Upper lobe of left lung (tissue), 6 donors: ENCODE measurements at regions not wholly inside any gene's neighbourhood (a gene's known extent, or its start where the extent isn't known, plus 50 kb on each side); places are given as distances from the start of the nearest gene placed in this dataset.

ENCODE experiments used
- ATAC-seq, 2 donors: fragments of 200-7000 bp; cut with Tn5 transposase; one replicate each; pipeline ENCODE4 v1.9.1; 2022; ENCODE audit warnings: mild to moderate bottlenecking in 2 of 2, moderate library complexity in 2 of 2; ENCODE audit not compliant: low FRiP score in 2 of 2
- DNase-seq, 2 donors: peaks; one replicate each; pipeline ENCODE4 v3.0.0-alpha.2; 2019 to 2020
- H3K27ac ChIP-seq, 4 donors: fragments of 200-600 bp; sonication (generic); one replicate each; pipeline ENCODE4 v1.5.1; 2016 to 2019
- H3K27me3 ChIP-seq, 4 donors: fragments of 200-600 bp; sonication (generic); one replicate each; pipeline ENCODE4 v1.5.1; 2017 to 2019
- H3K36me3 ChIP-seq, 4 donors: fragments of 200-600 bp; sonication (generic); one replicate each; pipeline ENCODE4 v1.5.1; 2016 to 2019
- H3K4me1 ChIP-seq, 4 donors: fragments of 200-600 bp; sonication (generic); one replicate each; pipeline ENCODE4 v1.5.1; 2018 to 2019
- H3K4me3 ChIP-seq, 4 donors: fragments of 200-600 bp; sonication (generic); one replicate each; pipeline ENCODE4 v1.5.1; 2017 to 2019; ENCODE audit warnings: mild to moderate bottlenecking in 2 of 4, moderate library complexity in 1 of 4
- H3K9me3 ChIP-seq, 4 donors: fragments of 200-600 bp; sonication (generic); one replicate each; pipeline ENCODE4 v1.5.1; 2018 to 2019
- EP300 ChIP-seq, 4 donors: sonication (generic); formaldehyde crosslinking; IDR thresholded peaks; one replicate each; pipeline ENCODE4 v1.5.1; 2017; ENCODE audit warnings: antibody characterized with exemption in 4 of 4, control low read depth in 2 of 4
- POLR2A ChIP-seq, 4 donors: fragments of 450-650 bp; IDR thresholded peaks; one replicate each; pipeline ENCODE4 v1.5.1; 2016 to 2017; ENCODE audit warnings: antibody characterized with exemption in 4 of 4, mild to moderate bottlenecking in 2 of 4
- POLR2AphosphoS5 ChIP-seq, 2 donors: sonication (generic); formaldehyde crosslinking; IDR thresholded peaks; one replicate each; pipeline ENCODE4 v1.5.1; 2017; ENCODE audit warnings: antibody characterized with exemption in 2 of 2
- WGBS, 2 donors: methylation state at CpG; one replicate each; pipeline ENCODE4 v1.1.5; 2017 to 2018; 5-methylcytosine and 5-hydroxymethylcytosine counted together
- TF ChIP-seq, protein P1 (sequence below), 6 experiments: fragments of 450-650 bp in 4 of 6; fragments of 200-600 bp in 2 of 6; sonication (generic) in 2 of 6; IDR thresholded peaks; one replicate each; pipeline ENCODE4 v1.5.1; 2016 to 2019; ENCODE audit warnings: antibody characterized with exemption in 6 of 6
- donor health status: DM: no; HTN: no; CAD: no; lungs with moderate emphysema.
- donor health status: DM: no; HTN: yes; CAD: no; lungs with severe emphysema.

DNA sequence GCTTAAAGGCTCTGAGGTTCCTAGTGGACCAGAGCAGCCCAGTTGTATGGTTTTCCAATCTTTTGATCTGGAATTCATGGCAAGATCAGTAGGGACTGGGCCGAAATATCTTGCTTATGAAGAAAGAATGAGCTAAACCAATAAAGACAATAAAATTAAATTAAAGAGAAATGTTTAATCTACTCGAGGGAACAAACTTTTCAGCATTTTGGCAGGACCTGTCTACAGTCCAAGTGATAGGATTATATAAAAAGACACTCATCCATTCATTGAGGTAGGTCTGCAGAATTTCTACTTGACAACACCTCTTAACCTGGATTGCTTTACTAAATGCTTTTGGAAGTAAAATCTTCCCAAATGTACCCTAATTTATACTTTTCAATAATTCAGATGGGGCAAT lies 113.6 kb downstream of the AXIN2 start:
- Histone ChIP-seq H3K4me3 (no peak overlapping the region), H3K27ac (no peak overlapping the region), H3K4me1 (peaks cover 0 to 6% (median 0%) of the 10 kb centered on the region in 4 donors), H3K36me3 (no peaks in the 10 kb centered on the region), H3K27me3 (no peaks in the 10 kb centered on the region), H3K9me3 (no peaks in the 10 kb centered on the region)
- 0 to 18% methylated on average over 2 of the region's 2 CpGs for WGBS, 2 donors
- no peak for TF ChIP-seq POLR2A (IDR thresholded peaks at IDR 0.05)
- TF ChIP-seq, protein P1, sequence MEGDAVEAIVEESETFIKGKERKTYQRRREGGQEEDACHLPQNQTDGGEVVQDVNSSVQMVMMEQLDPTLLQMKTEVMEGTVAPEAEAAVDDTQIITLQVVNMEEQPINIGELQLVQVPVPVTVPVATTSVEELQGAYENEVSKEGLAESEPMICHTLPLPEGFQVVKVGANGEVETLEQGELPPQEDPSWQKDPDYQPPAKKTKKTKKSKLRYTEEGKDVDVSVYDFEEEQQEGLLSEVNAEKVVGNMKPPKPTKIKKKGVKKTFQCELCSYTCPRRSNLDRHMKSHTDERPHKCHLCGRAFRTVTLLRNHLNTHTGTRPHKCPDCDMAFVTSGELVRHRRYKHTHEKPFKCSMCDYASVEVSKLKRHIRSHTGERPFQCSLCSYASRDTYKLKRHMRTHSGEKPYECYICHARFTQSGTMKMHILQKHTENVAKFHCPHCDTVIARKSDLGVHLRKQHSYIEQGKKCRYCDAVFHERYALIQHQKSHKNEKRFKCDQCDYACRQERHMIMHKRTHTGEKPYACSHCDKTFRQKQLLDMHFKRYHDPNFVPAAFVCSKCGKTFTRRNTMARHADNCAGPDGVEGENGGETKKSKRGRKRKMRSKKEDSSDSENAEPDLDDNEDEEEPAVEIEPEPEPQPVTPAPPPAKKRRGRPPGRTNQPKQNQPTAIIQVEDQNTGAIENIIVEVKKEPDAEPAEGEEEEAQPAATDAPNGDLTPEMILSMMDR (IDR thresholded peaks at IDR 0.05) = no peak
- TF ChIP-seq EP300 (IDR thresholded peaks at IDR 0.05) = no peak
- no peak for TF ChIP-seq POLR2AphosphoS5 (IDR thresholded peaks at IDR 0.05)
- no peak for DNase-seq
- ATAC-seq = no peak

DNA sequence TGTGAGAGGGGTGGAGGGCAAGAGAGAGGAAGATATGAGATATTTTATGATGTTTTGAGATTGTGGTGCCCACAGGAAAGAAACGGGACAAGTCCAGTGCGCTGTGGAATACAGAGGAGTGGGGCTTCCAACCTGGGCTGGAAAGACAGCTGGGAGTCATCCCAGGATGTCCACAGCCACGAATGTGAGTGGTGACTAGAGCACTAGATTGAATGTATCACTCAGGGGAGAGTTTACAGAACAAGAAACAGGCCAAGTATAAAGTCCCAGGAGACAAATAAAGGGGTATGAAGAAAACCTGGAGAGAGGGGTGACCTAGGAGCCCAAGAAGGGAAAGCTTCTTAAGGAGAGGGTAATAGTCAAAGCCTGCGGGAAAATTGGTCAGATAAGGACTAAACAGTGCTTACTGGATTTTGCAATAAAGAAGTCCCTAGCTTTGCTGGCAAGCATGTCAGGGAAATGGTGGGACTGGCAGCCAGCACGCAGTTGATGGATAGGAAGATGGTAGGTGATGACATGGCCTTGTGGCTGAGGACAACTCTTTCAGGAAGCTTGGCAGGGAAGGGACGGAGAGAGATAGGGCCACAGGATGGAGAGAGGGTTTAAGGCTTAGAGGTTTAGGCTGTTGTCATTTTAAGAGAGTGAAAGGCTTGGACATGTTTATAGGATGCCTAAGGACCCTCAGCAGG lies 114.5 kb downstream of the AXIN2 start:
- Histone ChIP-seq H3K27ac (no peak overlapping the region), H3K36me3 (no peaks in the 10 kb centered on the region), H3K4me3 (no peak overlapping the region), H3K9me3 (no peaks in the 10 kb centered on the region), H3K27me3 (no peaks in the 10 kb centered on the region), H3K4me1 (peaks cover 0 to 6% (median 0%) of the 10 kb centered on the region in 4 donors)
- TF ChIP-seq POLR2A (IDR thresholded peaks at IDR 0.05) (no peak), POLR2AphosphoS5 (IDR thresholded peaks at IDR 0.05) (no peak), EP300 (IDR thresholded peaks at IDR 0.05) (no peak)
- TF ChIP-seq, protein P1 (IDR thresholded peaks at IDR 0.05) = no peak
- WGBS, 2 donors = 70 to 83% methylated on average over 6 of the region's 6 CpGs
- ATAC-seq (peak in 1 of 2 donors; percentile 56), DNase-seq (no peak)

DNA sequence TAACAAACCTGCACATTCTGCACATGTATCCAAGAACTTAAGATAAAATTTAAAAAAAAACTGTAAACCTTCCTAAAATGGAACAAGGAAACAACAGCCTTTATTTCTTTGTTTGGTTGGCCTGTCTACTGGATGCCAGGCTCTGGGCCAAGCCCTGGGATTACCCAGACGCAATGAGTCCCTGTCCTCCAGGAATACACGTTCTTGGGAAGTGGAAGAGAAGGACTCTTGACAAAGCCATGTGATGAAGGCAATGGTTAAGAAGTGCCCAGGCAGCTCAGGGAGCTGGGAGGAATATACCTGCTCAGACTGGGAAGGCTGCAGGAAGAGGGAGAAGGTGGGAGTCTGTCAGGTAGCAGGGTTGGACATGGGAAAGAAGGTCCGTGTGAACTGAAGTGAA lies 115.4 kb downstream of the AXIN2 start:
- Histone ChIP-seq H3K27ac (no peak overlapping the region), H3K9me3 (no peaks in the 10 kb centered on the region), H3K4me3 (no peak overlapping the region), H3K4me1 (peaks cover 0 to 6% (median 0%) of the 10 kb centered on the region in 4 donors), H3K27me3 (no peaks in the 10 kb centered on the region), H3K36me3 (no peaks in the 10 kb centered on the region)
- 63 to 70% methylated on average over 3 of the region's 3 CpGs for WGBS, 2 donors
- TF ChIP-seq, protein P1 (IDR thresholded peaks at IDR 0.05) = no peak
- no peak for TF ChIP-seq POLR2AphosphoS5 (IDR thresholded peaks at IDR 0.05)
- no peak for TF ChIP-seq POLR2A (IDR thresholded peaks at IDR 0.05)
- TF ChIP-seq EP300 (IDR thresholded peaks at IDR 0.05) = no peak
- ATAC-seq (no peak), DNase-seq (peak in 1 of 2 donors; percentile 51)

DNA sequence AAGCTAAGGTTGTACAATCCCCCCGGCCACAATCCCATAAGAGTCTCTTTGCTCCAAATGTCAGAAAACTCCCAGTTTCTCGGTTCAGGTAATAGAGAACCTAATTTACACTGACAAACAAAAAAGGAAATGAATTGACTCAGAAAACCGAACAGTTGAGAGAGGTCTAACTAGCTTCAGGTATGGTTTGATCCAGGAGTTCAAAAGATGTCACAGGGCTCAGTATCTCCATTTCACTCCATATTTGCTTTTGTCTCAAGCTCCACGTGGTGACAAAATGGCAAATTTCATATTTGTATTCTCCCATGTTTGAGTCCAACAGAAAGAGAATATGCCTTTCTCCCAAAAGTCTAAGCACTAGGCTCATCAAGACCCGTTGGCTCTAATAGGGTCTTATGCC lies 117.4 kb downstream of the AXIN2 start:
- Histone ChIP-seq H3K27ac (no peak overlapping the region), H3K4me3 (no peak overlapping the region), H3K4me1 (peaks cover 0 to 6% (median 0%) of the 10 kb centered on the region in 4 donors), H3K27me3 (no peaks in the 10 kb centered on the region), H3K9me3 (no peaks in the 10 kb centered on the region), H3K36me3 (no peaks in the 10 kb centered on the region)
- DNase-seq (no peak), ATAC-seq (no peak)
- WGBS, 2 donors = 91 to 97% methylated on average over 5 of the region's 5 CpGs
- TF ChIP-seq, protein P1 (IDR thresholded peaks at IDR 0.05) = no peak
- TF ChIP-seq POLR2AphosphoS5 (IDR thresholded peaks at IDR 0.05) (no peak), POLR2A (IDR thresholded peaks at IDR 0.05) (no peak), EP300 (IDR thresholded peaks at IDR 0.05) (no peak)

DNA sequence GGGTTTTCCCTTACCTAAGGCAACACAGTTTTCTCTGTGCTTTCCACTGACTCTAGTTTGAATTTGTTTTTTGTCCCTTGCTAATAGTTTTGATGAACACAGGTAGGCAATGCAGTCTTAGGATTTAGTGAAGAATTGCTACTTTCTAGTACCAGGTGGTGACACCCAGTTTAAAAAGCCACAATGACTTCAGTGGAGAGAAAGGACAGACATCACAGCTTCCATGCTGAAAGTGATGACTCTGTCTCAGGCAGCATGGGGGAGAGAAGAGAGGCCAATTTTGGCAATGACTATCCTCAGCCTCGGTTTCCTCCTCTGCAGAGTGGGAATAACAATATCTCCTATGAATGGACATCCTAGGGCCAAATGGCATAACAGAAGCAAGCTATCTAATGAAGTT lies 118.8 kb downstream of the AXIN2 start:
- no peak for TF ChIP-seq POLR2AphosphoS5 (IDR thresholded peaks at IDR 0.05)
- TF ChIP-seq POLR2A (IDR thresholded peaks at IDR 0.05) = no peak
- TF ChIP-seq EP300 (IDR thresholded peaks at IDR 0.05) = no peak
- TF ChIP-seq, protein P1 (IDR thresholded peaks at IDR 0.05) = no peak
- H3K36me3 ChIP-seq = no peaks in the 10 kb centered on the region
- no peaks in the 10 kb centered on the region for H3K9me3 ChIP-seq
- DNase-seq = no peak
- no peaks in the 10 kb centered on the region for H3K27me3 ChIP-seq
- H3K27ac ChIP-seq = no peak overlapping the region
- H3K4me3 ChIP-seq = no peak overlapping the region
- ATAC-seq = no peak
- 50 to 70% methylated on average over 1 of the region's 1 CpG for WGBS, 2 donors
- H3K4me1 ChIP-seq = peaks cover 0 to 6% (median 0%) of the 10 kb centered on the region in 4 donors
